Activated B cell treated with CpG ODN at 0.5 μM for 24 hours (primary cell): ENCODE measurements at regions not wholly inside any gene's neighbourhood (a gene's known extent, or its start where the extent isn't known, plus 50 kb on each side); places are given as distances from the start of the nearest gene placed in this dataset.
"Not testable (repeated sequence)": the region's sequence is repeated elsewhere in the genome, so short reads cannot be mapped to it uniquely, and the experiment has no call there.

ENCODE experiments used
- ATAC-seq: fragments of 200-7000 bp; cut with Tn5 transposase; one replicate; pipeline ENCODE4 v1.10.0; 2021; ENCODE audit warnings: low read depth, mild to moderate bottlenecking, moderate library complexity
- CTCF ChIA-PET: fragments of 350-600 bp; sonication (Branson Sonifier 250); formaldehyde crosslinking; loops from one replicate; lab custom pipeline; 2021; ENCODE audit warnings: antibody characterized with exemption; lab: Charles Lee
- POLR2A ChIA-PET: fragments of 350-600 bp; sonication (Branson Sonifier 250); formaldehyde crosslinking; loops from one replicate; lab custom pipeline; 2021; ENCODE audit warnings: antibody characterized with exemption; lab: Charles Lee
- DNase-seq: peaks from one replicate; pipeline ENCODE4 v3.0.0; 2022
- H3K27ac Mint-ChIP-seq: one replicate; pipeline ENCODE4 v1.8.0; 2020; ENCODE audit warnings: mixed read lengths
- H3K27me3 Mint-ChIP-seq: one replicate; pipeline ENCODE4 v1.8.0; 2021; ENCODE audit warnings: mixed read lengths
- H3K36me3 Mint-ChIP-seq: one replicate; pipeline ENCODE4 v1.8.0; 2021; ENCODE audit warnings: low read depth, mixed read lengths
- H3K4me1 Mint-ChIP-seq: one replicate; pipeline ENCODE4 v1.8.0; 2021; ENCODE audit warnings: mixed read lengths
- H3K4me3 Mint-ChIP-seq: one replicate; pipeline ENCODE4 v1.8.0; 2020; ENCODE audit warnings: mild to moderate bottlenecking, mixed read lengths
- H3K9me3 Mint-ChIP-seq: one replicate; pipeline ENCODE4 v1.8.0; 2020; ENCODE audit warnings: mixed read lengths
- intact Hi-C: fragments of 100-400 bp; cut with micrococcal nuclease; formaldehyde crosslinking; loops from one replicate; pipeline ENCODE4 v1.15.1; 2024
- TF ChIP-seq, protein P1 (sequence below): fragments of 200-600 bp; IDR thresholded peaks from one replicate; pipeline ENCODE4 v1.8.0; 2022; ENCODE audit warnings: antibody characterized with exemption, mild to moderate bottlenecking

DNA sequence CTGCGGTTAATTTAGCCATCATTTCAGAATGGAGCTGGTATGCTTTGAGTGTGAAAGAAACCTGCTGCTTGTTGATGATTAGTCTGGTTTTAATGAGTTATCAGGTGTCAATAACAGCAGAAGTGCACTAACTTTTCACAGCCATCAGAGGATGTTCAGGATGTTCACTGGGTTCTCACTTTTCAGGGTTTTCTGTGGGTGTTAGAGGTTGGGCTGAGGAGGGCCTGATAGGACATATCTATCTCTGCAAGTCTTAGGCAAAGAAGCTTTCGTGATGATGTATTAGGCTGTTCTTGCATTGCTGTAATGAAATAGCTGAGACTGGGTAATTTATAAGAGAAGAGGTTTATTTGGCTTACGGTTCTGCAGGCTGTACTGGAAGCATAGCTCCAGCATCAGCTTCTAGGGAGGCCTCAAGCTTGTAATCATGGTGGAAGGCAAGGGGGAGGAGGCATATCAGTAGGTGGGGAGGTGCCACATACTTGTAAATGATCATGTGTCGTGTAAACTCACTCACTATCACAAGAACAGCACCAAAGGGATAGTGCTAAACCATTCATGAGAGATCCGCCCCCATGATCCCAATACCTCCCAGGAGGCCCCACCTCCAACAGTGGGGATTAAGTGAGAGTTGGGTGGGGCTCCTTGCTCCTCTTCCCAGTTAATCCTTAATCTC lies 376.2 kb downstream of the NPIPA7 start:
- CTCF ChIA-PET, H3K36me3 Mint-ChIP-seq, DNase-seq, POLR2A ChIA-PET, H3K27ac Mint-ChIP-seq, H3K4me3 Mint-ChIP-seq, ATAC-seq, intact Hi-C loops, H3K9me3 Mint-ChIP-seq, H3K4me1 Mint-ChIP-seq, H3K27me3 Mint-ChIP-seq: not testable (repeated sequence)

DNA sequence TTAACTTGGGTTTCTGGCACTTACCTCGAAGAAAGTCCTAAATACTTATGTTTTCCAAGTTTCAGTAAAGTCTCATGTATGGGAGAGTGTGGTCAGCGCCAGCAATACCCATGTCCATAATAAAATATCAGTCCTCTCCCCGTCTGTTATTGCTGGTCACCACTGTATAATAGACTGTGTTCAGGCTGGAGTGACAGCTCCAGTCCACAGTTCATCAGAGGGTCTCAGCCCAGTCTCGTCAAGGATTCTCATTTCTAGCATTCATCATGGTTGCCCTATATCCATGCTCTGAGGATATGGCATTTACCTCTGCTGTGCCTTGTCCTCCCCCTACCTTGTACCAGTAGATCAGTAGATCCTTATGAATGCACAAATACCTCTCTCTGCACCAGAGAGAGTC lies 384.5 kb downstream of the NPIPA7 start:
- DNase-seq (no peak), ATAC-seq (no peak)
- H3K4me3 Mint-ChIP-seq = no peak overlapping the region
- peaks cover 4% of the 10 kb centered on the region for H3K9me3 Mint-ChIP-seq
- no peaks in the 10 kb centered on the region for H3K4me1 Mint-ChIP-seq
- TF ChIP-seq, protein P1, sequence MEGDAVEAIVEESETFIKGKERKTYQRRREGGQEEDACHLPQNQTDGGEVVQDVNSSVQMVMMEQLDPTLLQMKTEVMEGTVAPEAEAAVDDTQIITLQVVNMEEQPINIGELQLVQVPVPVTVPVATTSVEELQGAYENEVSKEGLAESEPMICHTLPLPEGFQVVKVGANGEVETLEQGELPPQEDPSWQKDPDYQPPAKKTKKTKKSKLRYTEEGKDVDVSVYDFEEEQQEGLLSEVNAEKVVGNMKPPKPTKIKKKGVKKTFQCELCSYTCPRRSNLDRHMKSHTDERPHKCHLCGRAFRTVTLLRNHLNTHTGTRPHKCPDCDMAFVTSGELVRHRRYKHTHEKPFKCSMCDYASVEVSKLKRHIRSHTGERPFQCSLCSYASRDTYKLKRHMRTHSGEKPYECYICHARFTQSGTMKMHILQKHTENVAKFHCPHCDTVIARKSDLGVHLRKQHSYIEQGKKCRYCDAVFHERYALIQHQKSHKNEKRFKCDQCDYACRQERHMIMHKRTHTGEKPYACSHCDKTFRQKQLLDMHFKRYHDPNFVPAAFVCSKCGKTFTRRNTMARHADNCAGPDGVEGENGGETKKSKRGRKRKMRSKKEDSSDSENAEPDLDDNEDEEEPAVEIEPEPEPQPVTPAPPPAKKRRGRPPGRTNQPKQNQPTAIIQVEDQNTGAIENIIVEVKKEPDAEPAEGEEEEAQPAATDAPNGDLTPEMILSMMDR = no peak
- POLR2A ChIA-PET = no interaction called here
- H3K27ac Mint-ChIP-seq = no peak overlapping the region
- peaks cover 2% of the 10 kb centered on the region for H3K27me3 Mint-ChIP-seq
- H3K36me3 Mint-ChIP-seq = no peaks in the 10 kb centered on the region
- intact Hi-C loops = no loop called here
- CTCF ChIA-PET = no interaction called here

DNA sequence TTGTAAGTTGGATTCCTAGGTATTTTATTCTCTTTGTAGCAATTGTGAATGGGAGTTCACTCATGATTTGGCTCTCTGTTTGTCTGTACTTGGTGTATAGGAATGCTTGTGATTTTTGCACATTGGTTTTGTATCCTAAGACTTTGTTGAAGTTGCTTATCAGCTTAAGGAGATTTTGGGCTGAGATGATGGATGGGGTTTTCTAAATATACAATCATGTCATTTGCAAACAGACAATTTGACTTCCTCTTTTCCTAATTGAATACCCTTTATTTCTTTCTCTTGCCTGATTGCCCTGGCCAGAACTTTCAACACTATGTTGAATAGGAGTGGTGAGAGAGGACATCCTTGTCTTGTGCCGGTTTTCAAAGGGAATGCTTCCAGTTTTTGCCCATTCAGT lies 391.8 kb downstream of the NPIPA7 start:
- H3K36me3 Mint-ChIP-seq, H3K4me3 Mint-ChIP-seq, ATAC-seq, DNase-seq, CTCF ChIA-PET, intact Hi-C loops, H3K9me3 Mint-ChIP-seq, H3K4me1 Mint-ChIP-seq, H3K27ac Mint-ChIP-seq, H3K27me3 Mint-ChIP-seq, POLR2A ChIA-PET: not testable (repeated sequence)

DNA sequence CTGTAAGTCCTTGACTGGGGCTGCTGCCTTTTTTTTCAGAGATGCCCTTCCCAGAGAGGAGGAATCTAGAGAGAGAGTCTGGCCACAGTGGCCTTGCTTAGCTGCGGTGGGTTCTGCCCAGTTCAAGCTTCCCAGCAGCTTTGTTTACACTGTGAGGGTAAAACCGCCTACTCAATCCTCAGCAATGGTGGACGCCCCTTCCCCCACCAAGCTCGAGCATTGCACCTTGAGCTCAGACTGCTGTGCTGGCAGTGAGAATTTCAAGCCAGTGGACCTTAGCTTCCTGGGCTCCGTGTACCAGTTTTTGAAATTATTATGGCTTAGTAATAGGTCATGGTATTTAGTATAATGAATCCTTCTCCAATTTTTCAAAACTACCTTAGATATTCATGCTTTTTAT lies 395.4 kb downstream of the NPIPA7 start:
- no peak overlapping the region for H3K27ac Mint-ChIP-seq
- DNase-seq = no peak
- ChIA-PET CTCF (no interaction called here), POLR2A (no interaction called here)
- no peak overlapping the region for H3K4me3 Mint-ChIP-seq
- ATAC-seq = no peak
- peaks cover 9% of the 10 kb centered on the region for H3K27me3 Mint-ChIP-seq
- H3K9me3 Mint-ChIP-seq = no peaks in the 10 kb centered on the region
- intact Hi-C loops = no loop called here
- TF ChIP-seq, protein P1 = no peak
- H3K36me3 Mint-ChIP-seq = no peaks in the 10 kb centered on the region
- no peaks in the 10 kb centered on the region for H3K4me1 Mint-ChIP-seq

DNA sequence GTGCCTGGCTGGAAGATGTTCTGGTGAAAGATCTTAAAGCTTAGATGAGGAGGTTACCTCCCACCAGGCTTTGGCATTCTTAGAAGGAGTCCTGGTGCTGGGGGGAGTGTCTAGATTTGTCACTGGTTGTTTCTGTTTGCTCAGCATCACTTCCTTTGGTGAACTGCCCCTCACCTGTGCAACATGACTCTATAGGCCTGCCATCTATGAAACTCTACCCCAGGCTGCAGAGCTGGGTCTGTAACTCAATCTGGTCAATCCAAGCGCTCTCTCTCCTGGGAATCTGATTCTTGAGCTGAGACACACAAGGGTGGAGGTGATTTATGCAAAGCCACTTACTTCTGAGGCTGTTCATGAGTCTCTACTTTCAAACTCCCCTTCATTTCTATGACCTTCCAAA lies 399.4 kb downstream of the NPIPA7 start:
- POLR2A ChIA-PET = no interaction called here
- no peak for ATAC-seq
- intact Hi-C loops = no loop called here
- Mint-ChIP-seq H3K36me3 (no peaks in the 10 kb centered on the region), H3K27ac (no peak overlapping the region), H3K4me1 (no peaks in the 10 kb centered on the region), H3K27me3 (peaks cover 7% of the 10 kb centered on the region), H3K9me3 (no peaks in the 10 kb centered on the region), H3K4me3 (no peak overlapping the region)
- DNase-seq = no peak
- TF ChIP-seq, protein P1 = no peak
- CTCF ChIA-PET = no interaction called here

DNA sequence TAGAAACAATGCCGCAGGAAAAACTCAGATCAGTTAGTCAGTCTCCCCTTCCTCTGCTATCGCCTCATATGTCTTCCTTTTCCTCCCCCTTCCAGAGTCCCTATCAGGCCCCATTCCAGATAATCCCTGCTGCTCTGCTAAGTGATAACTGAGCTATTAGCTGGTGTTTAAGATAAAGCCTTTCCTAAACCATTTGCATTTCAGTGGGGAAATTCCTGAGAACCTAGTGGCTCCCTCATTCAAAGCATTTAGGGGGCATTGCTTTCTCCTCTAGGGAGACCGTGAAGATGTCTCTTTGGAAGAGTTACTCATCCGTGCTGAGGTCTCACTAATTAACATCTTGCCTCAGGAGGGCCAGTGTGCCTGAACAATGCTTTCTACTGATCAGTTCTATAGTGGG lies 401.6 kb downstream of the NPIPA7 start:
- Mint-ChIP-seq H3K9me3 (no peaks in the 10 kb centered on the region), H3K4me1 (no peaks in the 10 kb centered on the region), H3K36me3 (no peaks in the 10 kb centered on the region), H3K4me3 (no peak overlapping the region), H3K27me3 (peaks cover 2% of the 10 kb centered on the region), H3K27ac (no peak overlapping the region)
- ChIA-PET CTCF (no interaction called here), POLR2A (no interaction called here)
- TF ChIP-seq, protein P1 = no peak
- intact Hi-C loops = no loop called here
- no peak for ATAC-seq
- no peak for DNase-seq
